GM18517 (cell line): ENCODE measurements at regions not wholly inside any gene's neighbourhood (a gene's known extent, or its start where the extent isn't known, plus 50 kb on each side); places are given as distances from the start of the nearest gene placed in this dataset.
"Not testable (repeated sequence)": the region's sequence is repeated elsewhere in the genome, so short reads cannot be mapped to it uniquely, and the experiment has no call there.

Experiments
- ATAC-seq: cut with Tn5 transposase; IDR thresholded peaks from one replicate; pipeline ENCODE4 v1.9.1; 2021; ENCODE audit warnings: mild to moderate bottlenecking, moderate library complexity; ENCODE audit not compliant: unreplicated experiment

DNA sequence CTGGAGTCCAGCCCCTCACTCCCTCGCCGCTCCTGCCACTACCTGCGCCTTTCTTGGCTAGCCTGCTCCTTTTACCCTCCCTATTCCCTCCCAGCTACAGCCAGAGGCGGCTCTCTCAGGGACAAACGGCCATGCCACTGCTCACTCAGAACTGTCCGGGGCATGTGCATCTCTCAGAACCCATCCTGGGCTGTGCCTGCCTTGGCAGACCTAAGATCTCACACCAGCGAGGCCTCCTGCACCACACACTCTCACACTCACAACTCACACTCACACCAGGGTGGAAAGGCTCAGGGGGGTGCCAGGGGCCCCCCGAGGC is 180.3 kb downstream of the TMEM121 start:
- ATAC-seq, result not testable (repeated sequence)

DNA sequence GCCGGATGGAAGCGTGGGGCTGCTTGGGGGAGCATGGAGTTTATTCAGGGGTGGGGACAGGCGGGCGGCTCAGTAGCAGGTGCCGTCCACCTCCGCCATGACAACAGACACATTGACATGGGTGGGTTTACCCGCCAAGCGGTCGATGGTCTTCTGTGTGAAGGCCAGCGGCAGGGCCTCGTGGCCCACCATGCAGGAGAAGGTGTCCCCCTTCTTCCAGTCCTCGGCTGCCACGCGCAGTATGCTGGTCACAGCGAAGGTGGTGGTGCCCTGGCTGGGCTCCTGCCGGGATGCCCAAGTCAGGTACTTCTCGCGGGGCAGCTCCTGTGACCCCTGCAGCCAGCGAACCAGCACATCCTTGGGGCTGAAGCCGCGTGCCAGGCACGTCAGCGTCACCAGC is 180.7 kb downstream of the TMEM121 start:
- not testable (repeated sequence) for ATAC-seq

DNA sequence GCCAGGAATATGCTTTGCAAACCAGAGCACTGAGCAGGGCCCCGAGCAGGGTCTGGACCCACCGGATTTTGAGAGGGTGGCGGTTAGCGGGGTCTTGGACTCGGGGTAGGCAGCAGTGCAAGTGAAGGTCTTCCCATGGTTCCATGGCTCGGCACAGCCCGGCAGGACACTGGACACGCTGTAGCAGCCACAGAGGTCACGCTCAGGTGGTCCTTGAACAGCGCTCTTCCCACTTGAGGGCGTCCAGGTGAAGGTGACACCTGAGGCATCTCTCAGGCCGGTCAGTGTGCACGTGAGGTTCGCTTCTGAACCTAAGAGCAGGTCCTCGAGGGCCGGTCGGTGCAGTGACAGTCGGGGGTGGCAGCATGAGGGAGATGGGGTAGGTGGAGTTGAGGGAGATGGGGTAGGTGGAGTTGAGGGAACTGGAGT is 181.4 kb downstream of the TMEM121 start:
- not testable (repeated sequence) for ATAC-seq

DNA sequence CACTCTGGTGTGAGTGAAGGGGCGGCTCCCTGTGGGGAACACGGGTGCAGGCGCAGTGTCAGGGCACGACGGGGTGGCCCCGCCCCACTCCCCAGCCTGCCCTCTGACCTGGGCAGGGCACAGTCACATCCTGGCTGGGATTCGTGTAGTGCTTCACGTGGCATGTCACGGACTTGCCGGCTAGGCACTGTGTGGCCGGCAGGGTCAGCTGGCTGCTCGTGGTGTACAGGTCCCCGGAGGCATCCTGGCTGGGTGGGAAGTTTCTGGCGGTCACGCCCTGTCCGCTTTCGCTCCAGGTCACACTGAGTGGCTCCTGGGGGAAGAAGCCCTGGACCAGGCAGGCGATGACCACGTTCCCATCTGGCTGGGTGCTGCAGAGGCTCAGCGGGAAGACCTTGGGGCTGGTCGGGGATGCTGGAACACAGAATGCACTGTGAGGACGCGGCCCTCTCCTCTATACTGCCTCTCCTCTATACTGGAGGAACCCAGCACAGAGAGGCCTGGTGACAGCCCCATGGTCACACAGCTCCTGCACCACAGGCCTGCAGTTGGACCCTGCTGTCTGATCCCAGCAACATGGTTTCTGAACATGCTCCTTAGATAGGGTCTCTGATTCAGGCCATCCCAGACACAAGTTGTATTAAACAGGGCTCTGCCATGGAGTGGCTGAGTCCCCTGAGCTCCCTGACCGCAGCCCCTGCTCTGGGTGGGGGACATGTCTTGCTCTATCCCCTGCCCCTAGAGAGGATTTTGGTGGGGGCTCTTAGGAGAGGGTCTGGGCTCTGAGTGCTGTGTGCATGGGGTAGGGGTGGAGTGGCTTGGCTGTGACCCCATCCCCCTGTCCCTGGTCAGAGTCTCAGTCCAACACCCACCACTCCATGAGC is 182.1 kb downstream of the TMEM121 start:
- ATAC-seq, result not testable (repeated sequence)

DNA sequence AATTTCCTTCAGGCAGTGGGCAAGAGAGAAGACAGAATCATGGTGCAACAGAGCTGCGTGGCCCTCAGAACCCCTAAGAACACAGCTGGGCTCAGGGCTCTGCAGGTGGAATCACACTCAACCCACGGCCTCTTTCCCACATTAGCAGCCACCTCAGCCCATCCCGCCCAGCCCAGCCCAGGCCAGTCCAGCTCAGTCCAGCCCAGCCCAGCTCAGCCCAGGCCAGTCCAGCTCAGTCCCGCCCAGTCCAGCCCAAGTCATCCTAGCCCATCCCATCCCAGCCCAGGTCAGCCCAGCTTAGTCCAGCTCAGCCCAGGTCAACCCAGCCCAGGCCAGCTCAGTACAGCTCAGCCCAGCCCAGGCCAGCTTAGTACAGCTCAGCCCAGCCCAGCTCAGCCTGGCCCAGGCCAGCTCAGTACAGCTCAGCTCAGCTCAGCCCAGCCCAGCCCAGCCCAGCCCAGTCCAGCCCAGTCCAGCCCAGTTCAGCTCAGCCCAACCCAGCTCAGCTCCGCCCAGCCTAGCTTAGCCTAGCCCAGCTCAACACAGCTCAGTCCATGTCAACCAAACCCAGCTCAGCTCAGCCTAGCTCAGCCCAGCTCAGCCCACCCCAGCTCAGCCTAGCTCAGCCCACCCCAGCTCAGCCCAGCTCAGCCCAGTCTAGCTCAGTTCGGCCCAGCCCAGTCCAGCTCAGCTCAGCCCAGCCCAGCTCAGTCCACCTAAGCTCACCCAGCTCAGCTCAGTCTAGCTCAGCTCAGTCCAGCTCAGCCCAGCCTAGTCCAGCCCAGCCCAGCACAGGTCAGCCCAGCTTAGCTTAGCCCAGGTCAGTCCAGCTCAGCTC is 183.1 kb downstream of the TMEM121 start:
- ATAC-seq, result no peak

DNA sequence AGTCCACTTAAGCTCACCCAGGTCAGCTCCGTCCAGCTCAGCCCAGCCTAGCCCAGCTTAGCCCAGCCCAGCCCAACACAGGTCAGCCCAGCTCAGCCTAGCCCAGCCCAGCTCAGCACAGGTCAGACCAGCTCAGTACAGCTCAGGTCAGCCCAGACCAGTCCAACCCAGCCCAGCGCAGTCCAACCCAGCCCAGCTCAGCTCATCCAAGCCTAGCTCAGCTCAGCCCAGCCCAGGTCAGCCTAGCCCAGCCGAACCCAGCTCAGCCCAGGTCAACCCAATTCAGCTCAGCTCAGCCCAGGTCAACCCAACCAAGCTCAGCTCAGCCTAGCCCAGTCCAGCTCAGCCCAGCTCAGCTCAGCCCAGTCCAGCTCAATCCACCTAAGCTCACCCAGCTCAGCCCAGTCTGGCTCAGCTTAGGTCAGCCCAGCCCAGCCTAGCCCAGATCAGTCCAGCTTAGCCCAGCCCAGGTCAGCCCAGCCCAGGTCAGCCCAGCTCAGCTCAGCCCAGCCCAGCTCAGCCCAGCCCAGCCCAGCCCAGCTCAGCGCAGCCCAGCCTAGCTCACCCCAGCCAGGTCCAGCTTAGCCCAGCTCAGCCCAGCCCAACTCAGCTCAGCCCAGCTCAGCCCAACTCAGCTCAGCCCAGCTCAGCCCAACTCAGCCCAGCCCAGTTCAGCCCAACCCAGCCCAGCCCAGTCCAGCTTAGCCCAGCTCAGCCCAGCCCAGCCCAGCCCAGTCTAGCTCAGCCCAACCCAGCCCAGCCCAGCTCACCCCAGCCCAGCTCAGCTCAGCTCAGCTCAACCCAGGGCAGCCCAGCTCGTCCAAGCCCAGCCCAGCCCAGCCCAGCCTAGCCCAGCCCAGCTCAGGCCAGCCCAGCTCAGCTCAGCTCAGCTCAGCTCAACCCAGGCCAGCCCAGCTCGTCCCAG is 184.0 kb downstream of the TMEM121 start:
- no peak for ATAC-seq

DNA sequence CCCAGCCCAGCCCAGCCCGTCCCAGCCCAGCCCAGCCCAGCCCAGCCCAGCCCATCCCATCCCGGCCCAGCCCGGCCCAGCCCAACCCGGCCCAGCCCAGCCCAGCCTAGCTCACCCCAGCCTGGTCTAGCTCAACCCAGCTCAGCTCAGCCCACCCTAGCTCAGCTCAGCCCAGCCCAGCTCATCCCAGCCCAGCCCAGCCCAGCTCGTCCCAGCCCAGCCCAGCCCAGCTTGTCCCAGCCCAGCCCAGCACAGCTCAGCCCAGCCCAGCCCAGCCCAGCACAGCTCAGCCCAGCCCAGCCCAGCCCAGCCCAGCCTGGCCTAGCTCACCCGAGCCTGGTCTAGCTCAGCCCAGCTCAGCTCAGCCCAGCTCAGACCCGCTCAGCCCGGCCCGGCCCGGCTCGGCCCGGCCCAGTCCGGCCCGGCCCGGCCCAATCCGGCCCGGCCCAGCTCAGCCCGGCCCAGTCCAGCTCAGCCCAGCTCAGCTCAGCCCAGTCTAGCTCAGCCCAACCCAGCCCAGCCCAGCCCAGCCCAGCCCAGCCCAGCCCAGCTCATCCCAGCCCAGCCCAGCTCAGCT is 184.7 kb downstream of the TMEM121 start:
- ATAC-seq, result no peak

DNA sequence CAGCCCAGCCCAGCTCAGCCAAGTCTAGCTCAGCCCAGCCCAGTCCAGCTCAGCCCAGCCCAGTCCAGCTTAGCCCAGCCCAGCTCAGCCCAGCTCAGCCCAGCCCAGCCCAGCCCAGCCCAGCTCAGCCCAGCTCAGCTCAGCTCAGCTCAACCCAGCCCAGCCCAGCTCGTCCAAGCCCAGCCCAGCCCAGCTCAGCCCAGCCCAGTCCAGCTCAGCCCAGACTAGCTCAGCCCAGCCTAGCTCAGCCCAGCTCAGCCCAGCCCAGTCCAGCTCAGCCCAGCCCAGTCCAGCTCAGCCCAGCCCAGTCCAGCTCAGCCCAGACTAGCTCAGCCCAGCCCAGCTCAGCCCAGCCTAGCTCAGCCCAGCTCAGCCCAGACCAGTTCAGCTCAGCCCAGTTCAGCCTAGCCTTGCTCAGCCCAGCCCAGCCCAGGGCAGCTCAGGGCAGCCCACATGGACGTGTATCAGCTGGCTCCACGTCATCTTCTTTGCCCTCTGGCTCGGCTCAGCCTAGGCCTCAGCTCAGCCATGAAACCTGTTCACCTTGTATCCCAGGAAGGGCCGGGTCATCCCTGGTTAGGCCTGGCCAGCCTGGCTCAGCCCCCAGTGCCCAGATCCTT is 185.6 kb downstream of the TMEM121 start:
- ATAC-seq, result no peak

DNA sequence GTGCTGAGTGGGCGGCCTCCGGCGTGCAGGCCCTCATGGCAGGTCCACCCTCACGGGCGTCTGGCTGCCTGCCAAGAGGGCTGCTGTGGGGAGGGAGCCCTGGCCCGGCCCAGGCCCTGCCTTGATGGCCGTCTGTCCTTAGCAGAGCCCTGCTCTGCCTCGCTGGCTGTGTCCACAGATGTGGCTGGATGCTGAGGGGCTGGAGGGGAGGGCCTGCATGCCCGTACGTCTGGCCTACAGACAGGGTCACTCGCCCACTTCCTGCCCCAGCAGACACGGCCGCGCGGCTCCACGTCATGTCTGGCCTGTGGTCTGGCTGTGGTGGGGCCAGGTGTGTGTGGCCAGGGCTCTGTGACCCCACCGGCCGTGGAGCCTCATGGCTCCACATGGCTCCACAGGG is 186.3 kb downstream of the TMEM121 start:
- not testable (repeated sequence) for ATAC-seq

DNA sequence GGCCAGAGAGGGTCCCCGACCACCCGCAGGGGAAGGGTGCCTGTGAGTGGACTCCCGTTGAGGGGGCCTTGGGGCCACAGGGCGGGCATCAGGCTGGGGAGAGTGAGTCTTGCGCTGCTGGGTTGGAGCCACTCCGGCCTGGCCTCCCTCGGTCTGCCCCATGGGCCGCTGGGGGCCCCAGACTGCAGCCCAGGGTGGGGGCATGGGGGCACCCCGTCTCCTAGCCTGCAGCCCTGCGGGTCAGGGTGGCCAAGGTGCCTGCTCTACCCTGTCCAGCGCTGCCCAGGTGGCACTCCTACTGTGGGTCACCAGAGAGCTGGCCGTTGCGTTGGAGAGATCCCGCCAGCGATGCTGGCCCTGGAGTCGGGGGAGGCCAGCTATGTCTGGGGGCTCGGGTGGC is 186.8 kb downstream of the TMEM121 start:
- ATAC-seq, result not testable (repeated sequence)

DNA sequence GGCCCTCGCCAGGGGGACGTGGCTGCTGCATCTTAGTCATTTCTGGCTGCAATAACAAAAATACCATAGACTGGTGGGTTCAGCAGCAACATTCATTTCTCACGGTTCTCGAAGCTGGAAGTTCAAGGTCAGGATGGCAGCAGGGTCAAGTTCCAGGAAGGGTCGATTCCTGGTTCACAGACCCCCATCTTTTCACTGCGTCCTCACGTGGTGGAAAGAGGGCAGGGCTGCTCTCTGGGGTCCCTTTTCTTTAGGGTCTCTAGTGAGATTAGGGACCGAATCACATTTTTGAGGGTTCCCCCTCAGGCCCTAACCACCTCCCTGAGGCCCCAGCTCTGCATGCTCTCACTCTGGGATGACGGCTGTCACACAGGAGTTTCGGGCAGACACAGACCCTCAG is 187.5 kb downstream of the TMEM121 start:
- ATAC-seq, result not testable (repeated sequence)

DNA sequence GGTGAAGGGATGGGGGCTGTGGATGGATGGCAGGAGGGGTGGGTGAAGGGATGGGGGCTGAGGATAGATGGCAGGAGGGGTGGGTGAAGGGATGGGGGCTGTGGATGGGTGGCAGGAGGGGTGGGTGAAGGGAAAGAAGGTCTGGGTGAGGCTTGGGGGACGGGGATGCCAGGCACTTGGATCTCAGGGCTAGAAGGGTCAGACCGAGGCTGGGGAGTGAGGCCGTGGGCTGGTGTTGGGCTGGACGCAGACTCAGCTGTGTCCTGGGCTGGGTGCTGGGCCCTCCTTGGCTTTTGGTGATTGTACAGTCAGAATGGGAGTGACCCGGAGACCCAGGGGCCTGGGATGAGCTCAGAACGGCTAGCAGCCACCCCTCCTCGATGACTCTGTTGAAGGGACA is 192.4 kb downstream of the TMEM121 start:
- ATAC-seq, result not testable (repeated sequence)

DNA sequence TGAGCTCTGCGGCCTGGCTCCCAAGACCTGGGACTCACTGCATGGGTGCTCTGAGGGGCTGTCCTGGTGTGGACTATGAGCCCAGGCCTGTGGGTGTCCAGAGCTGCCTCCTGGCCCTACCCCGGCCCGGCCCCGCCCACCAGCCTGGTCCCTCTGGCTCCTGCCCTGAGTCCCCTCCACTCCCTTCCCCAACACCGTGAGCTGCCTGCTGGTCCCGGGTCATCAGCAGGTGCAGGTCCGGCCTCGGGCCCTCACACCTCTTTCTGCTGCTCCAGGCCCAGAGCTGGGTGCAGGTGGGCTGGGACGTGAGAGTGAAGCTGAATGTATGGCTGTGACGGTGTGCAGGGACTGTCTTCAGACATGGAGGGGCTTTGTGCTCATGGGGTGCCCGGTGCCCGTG is 193.7 kb downstream of the TMEM121 start:
- not testable (repeated sequence) for ATAC-seq

DNA sequence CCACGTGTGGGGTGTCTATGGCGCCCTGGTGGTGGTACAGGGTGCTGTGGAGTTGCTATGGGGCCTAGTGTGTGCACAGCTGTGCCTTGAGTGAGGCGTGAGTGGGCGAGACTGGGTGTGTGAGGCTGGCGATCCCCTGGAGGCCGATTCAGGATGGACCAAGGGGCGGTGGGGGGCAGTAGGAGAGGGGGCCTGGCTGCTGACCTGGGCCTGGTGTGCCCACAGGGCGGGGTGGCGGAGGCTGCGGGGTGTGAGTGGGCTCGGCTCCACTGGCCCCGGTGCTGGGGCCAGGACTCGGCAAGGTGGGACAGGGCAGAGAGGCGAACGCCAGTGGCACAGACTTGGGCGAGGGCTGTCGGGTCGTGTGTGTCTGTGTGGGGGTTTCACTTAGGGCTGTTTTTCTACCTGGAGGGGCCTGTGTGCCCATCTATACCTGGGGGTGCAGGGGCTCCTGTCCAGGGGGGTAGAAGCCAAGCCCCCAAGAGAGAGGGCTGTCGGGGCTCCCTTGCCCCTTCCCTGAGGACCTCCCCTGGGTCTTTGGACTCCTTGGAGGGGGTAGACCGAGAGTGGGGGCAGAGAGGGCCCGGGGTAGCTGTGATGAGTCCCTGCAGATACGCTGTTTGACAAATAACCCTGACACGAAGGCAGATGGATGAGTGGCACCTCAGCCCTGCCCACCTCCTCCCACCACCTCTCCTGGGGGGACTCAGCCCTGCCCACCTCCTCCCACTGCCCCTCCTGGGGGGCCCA is 194.6 kb downstream of the TMEM121 start:
- not testable (repeated sequence) for ATAC-seq

DNA sequence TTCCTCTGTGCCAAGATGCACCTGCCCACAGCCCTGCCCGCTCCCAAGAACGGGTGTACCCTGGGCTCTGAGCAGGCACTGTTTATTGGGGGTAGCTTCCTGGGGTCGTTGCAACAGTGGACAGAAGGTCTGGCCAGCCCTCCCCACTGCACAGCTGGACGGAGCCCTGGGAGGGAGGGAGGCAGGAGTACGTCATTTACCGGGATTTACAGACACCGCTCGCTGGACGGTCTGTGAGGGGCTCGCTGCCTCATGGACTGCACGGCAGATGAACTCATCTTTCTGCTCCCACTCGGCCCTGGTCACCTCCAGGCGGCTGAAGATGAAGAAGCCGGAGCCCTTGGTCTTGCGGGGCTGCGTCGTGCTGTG is 195.2 kb downstream of the TMEM121 start:
- not testable (repeated sequence) for ATAC-seq

DNA sequence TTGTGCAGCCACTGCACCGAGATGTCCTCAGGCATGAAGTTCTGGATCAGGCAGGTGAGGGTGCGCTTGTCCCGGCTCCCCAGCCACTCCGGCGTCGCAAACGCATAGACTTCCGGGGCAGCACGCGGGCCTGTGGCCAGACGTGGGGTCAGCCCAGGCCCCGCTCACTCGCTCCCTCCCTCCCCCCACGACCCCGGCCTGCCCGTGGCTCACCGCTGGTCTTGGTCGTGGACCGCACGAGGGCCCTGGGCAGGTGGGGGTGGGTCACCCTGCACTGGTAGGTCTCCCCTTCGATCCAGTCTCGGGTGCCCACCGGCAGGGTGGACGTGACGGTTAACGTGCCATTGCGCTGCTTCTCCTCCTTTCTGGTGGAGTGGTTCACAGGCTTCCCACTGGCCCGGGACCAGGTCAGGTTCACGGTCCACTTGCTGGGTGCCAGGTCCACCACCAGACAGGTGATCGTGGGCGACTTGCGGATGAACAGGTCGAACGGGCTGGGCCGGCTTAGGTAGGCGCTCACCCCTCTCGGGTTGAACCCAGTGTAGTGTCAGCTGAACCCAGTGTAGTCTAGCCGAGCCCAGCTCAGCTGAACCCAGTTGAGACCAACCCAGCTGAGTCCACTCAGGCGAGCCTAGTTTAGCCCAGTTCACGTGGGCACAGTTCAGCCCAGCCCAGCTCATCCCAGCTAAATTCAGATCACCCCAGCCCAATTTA is 195.8 kb downstream of the TMEM121 start:
- not testable (repeated sequence) for ATAC-seq

DNA sequence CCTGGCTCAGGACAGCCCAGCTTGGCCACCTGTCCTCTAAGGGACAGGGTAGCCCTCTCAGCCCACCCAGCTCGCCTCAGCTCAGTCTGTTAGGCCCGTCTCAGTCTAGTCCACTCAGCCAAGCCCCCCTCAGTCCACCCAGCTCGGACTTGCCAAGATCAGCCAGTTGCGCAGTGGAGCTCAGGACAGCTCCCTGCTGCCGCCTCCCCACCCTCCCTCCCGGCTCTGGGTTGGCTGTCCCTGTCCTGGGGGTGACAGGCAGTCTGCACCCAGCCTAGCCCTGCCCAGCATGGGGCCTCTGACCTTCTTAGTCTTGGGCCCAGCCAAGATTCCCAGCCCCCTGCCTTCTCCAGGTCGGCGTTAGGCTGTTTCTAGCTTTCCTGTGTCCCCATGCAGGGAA is 196.9 kb downstream of the TMEM121 start:
- not testable (repeated sequence) for ATAC-seq

DNA sequence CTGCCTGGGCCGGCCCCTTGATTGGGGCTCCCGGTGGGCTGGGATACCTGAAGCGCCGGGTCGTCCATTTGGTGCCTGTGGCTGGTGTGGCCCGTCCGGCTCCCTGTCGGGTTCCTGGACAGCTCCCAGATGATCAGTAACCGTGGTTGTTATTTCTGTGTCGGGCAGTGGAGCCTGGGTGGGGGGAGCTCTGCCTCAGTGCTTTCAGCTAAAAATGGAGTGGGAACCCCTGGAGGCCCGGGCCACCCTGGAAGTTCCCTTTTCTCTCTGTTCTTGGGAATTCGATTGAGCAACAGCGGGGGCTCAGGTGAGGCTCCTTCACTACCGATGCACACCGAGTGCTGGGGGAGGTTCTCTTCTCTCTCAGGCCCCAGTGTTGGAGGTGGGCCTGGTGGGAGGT is 197.4 kb downstream of the TMEM121 start:
- ATAC-seq, result not testable (repeated sequence)
